ENCODE measurements at regions not wholly inside any gene's neighbourhood (a gene's known extent, or its start where the extent isn't known, plus 50 kb on each side); places are given as distances from the start of the nearest gene placed in this dataset.
"Not testable (repeated sequence)": the region's sequence is repeated elsewhere in the genome, so short reads cannot be mapped to it uniquely, and the experiment has no call there.

GRCh38 chr15:79501086-79501485 lies 69.0 kb downstream of the MINAR1 start:
- intact Hi-C loops (cut with DNase I; ENCODE audit: low total_unique reads) = no loop called here
- Histone ChIP-seq H3K27ac (no peak overlapping the region), H3K9me3 (no peaks in the 10 kb centered on the region), H3K27me3 (no peaks in the 10 kb centered on the region), H3K4me3 (no peak overlapping the region), H3K4me1 (no peaks in the 10 kb centered on the region), H3K36me3 (no peaks in the 10 kb centered on the region)
- TF ChIP-seq CTCF (IDR thresholded peaks at IDR 0.05) = no peak
- TF ChIP-seq POLR2AphosphoS5 (IDR thresholded peaks at IDR 0.05) = no peak
- no peak for TF ChIP-seq POLR2A (IDR thresholded peaks at IDR 0.05)
- no peak for DNase-seq (ENCODE audit: low spot score in 2 of 2)

- Histone ChIP-seq H3K4me3 (no peak overlapping the region), H3K36me3 (no peaks in the 10 kb centered on the region), H3K27me3 (no peaks in the 10 kb centered on the region), H3K27ac (no peak overlapping the region), H3K4me1 (no peaks in the 10 kb centered on the region), H3K9me3 (no peaks in the 10 kb centered on the region)
- TF ChIP-seq POLR2A (IDR thresholded peaks at IDR 0.05) (no peak), POLR2AphosphoS5 (IDR thresholded peaks at IDR 0.05) (no peak), CTCF (IDR thresholded peaks at IDR 0.05) (no peak)
- no peak for DNase-seq (ENCODE audit: low spot score in 2 of 2)
- intact Hi-C loops (cut with DNase I; ENCODE audit: low total_unique reads) = no loop called here
Measured at GRCh38 chr15:79505956-79506355, 73.8 kb downstream of the MINAR1 start.

- DNase-seq (ENCODE audit: low spot score in 2 of 2); H3K27me3 ChIP-seq; H3K4me3 ChIP-seq; H3K4me1 ChIP-seq; H3K9me3 ChIP-seq; H3K36me3 ChIP-seq; H3K27ac ChIP-seq; intact Hi-C loops (cut with DNase I; ENCODE audit: low total_unique reads): not testable (repeated sequence)
Measured at GRCh38 chr15:79512844-79513243, 80.7 kb downstream of the MINAR1 start.

GRCh38 chr15:79513417-79513816 lies 81.3 kb downstream of the MINAR1 start:
- no peaks in the 10 kb centered on the region for H3K36me3 ChIP-seq
- H3K27me3 ChIP-seq = no peaks in the 10 kb centered on the region
- H3K9me3 ChIP-seq = no peaks in the 10 kb centered on the region
- H3K4me1 ChIP-seq = no peaks in the 10 kb centered on the region
- no peak overlapping the region for H3K27ac ChIP-seq
- no peak overlapping the region for H3K4me3 ChIP-seq
- intact Hi-C loops (cut with DNase I; ENCODE audit: low total_unique reads) = no loop called here
- TF ChIP-seq POLR2AphosphoS5 (IDR thresholded peaks at IDR 0.05) = no peak
- TF ChIP-seq CTCF (IDR thresholded peaks at IDR 0.05) = no peak
- no peak for DNase-seq (ENCODE audit: low spot score in 2 of 2)

- no peaks in the 10 kb centered on the region for H3K36me3 ChIP-seq
- no peaks in the 10 kb centered on the region for H3K4me1 ChIP-seq
- intact Hi-C loops (cut with DNase I; ENCODE audit: low total_unique reads) = no loop called here
- TF ChIP-seq POLR2AphosphoS5 (IDR thresholded peaks at IDR 0.05) = no peak
- no peaks in the 10 kb centered on the region for H3K27me3 ChIP-seq
- no peaks in the 10 kb centered on the region for H3K9me3 ChIP-seq
- no peak overlapping the region for H3K4me3 ChIP-seq
- H3K27ac ChIP-seq = no peak overlapping the region
- no peak for DNase-seq (ENCODE audit: low spot score in 2 of 2)
Measured at GRCh38 chr15:79513940-79514339, 81.8 kb downstream of the MINAR1 start.

- intact Hi-C loops (cut with DNase I; ENCODE audit: low total_unique reads) = no loop called here
- DNase-seq (ENCODE audit: low spot score in 2 of 2) = no peak
- TF ChIP-seq POLR2A (IDR thresholded peaks at IDR 0.05) (no peak), CTCF (IDR thresholded peaks at IDR 0.05) (no peak), POLR2AphosphoS5 (IDR thresholded peaks at IDR 0.05) (no peak)
- no peaks in the 10 kb centered on the region for H3K9me3 ChIP-seq
- H3K27me3 ChIP-seq = no peaks in the 10 kb centered on the region
- no peak overlapping the region for H3K27ac ChIP-seq
- H3K36me3 ChIP-seq = no peaks in the 10 kb centered on the region
- no peaks in the 10 kb centered on the region for H3K4me1 ChIP-seq
- H3K4me3 ChIP-seq = no peak overlapping the region
Measured at GRCh38 chr15:79515300-79516027, 83.3 kb downstream of the MINAR1 start.
